Skin epidermis (tissue), 12 donors: ENCODE measurements at regions not wholly inside any gene's neighbourhood (a gene's known extent, or its start where the extent isn't known, plus 50 kb on each side); places are given as distances from the start of the nearest gene placed in this dataset.
"Not testable (repeated sequence)": the region's sequence is repeated elsewhere in the genome, so short reads cannot be mapped to it uniquely, and the experiment has no call there.

ENCODE experiments used
- H3K27ac ChIP-seq, 21 experiments: fragments of 200-600 bp; sonication (generic) in 11 of 21; one replicate each; pipeline ENCODE4 v1.5.0; 2020; ENCODE audit warnings: mild to moderate bottlenecking in 3 of 21, inconsistent platforms in 2 of 21, moderate library complexity in 2 of 21
- H3K4me3 ChIP-seq, 7 experiments: fragments of 200-600 bp; sonication (generic) in 2 of 7; one replicate each; pipeline ENCODE4 v1.5.0; 2020; ENCODE audit warnings: inconsistent platforms in 2 of 7, mild to moderate bottlenecking in 2 of 7, moderate library complexity in 1 of 7

DNA sequence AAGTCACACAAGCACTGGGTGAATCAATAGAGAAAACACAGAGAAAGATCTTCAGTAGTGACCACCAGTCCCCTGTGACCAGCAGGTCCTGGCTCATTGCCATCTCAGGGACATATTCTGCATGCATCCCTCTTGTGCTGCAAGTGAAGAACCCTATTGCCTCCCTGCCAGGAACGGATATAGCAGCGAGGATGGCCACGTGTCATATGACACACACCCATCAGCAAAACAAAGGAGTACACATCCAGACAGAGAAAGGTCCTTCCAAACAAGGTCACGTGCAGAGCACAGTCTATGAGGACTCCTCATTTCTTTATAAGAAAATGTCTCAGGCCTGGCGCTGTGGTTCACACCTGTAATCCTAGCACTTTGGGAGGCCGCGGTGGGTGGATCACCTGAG is 638.4 kb downstream of the FLRT2 start:
- no peak overlapping the region for H3K27ac ChIP-seq
- no peak overlapping the region for H3K4me3 ChIP-seq

DNA sequence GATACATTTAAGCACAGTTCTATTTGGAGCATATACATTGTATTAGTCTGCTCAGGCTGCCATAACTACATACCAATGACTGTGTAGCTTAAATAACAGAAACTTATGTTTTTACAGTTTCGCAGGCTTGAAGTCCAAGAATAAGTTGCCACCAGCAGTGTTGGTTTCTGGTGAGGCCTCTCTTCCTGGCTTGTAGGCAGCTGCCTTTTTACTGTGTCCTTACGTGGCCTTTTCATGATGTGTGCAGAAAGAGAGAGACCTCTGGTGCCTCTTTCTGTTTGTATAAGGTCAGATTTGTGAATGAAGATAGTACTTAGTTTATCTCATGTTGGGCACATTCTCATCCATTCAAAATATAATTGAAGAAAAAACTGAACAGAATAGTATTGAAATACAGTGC is 636.6 kb downstream of the FLRT2 start:
- Histone ChIP-seq H3K27ac (no peak overlapping the region), H3K4me3 (no peak overlapping the region)

- no peak overlapping the region for H3K27ac ChIP-seq
- no peak overlapping the region for H3K4me3 ChIP-seq
Observed at GRCh38 chr14:86153480-86153879, 623.5 kb downstream of the FLRT2 start.

DNA sequence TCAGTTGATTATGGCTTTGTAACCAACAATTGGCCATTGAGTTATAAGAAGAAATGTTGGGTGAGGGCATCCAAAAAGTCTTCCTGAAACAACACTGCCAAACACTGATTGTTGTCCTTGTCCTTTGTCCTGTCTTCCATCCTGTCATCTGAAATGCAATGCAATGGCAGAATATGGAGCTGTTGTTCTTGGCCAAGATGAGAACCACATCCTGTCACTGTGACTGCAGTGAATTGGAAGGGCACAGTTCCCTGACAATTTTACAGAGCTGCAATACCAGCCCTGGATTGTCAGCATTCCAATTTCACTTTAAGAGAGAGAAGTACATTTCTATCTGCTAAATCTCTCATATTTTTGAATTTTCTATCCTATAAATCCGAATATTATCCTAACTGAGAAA is 613.3 kb downstream of the FLRT2 start:
- H3K4me3 ChIP-seq = no peak overlapping the region

GRCh38 chr14:86141966-86142365 is 612.0 kb downstream of the FLRT2 start:
- Histone ChIP-seq H3K4me3 (no peak overlapping the region), H3K27ac (no peak overlapping the region)

More for the DNA sequence above, 613.3 kb downstream of the FLRT2 start:
- no peak overlapping the region for H3K27ac ChIP-seq

DNA sequence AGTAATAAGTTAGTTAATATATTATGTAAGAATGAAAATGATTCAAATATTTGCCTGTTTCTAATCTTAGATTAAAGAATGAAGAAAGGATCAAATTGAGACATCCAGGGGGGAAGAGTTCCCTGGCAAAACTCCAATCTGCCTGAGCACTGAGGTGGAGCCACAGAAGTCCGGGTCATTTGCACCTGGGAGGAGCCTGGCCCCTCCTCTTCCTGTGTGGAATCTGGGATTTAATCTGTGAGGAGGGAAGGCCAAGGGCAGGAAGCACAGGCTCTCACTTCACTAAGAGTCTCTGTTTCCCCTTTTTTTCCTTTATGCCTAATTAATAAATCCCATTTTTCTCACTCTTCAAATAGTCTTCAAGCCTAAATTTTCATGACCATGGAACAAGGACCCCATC is 599.5 kb downstream of the FLRT2 start:
- Histone ChIP-seq H3K4me3 (no peak overlapping the region), H3K27ac (no peak overlapping the region)

- Histone ChIP-seq H3K4me3 (no peak overlapping the region), H3K27ac (no peak overlapping the region)
Observed at GRCh38 chr14:86124328-86124727, 594.4 kb downstream of the FLRT2 start.

DNA sequence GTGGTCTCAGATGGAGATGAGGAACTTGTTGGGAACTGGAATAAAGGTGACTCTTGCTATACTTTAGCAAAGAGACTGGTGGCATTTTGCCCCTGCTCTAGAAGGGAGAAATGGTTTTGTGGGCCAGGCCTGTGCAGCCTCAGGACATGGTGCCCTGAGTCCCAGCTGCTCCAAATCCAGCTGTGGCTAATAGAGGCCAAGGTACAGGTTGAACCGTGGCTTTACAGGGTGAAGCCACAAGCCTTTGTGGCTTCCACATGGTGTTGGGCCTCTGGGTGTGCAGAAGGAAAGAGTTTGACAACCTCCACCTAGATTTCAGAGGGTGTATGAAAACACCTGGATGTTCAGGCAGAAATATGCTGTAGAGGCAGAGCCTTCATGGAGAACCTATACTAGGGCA is 586.0 kb downstream of the FLRT2 start:
- Histone ChIP-seq H3K27ac (no peak overlapping the region), H3K4me3 (no peak overlapping the region)

DNA sequence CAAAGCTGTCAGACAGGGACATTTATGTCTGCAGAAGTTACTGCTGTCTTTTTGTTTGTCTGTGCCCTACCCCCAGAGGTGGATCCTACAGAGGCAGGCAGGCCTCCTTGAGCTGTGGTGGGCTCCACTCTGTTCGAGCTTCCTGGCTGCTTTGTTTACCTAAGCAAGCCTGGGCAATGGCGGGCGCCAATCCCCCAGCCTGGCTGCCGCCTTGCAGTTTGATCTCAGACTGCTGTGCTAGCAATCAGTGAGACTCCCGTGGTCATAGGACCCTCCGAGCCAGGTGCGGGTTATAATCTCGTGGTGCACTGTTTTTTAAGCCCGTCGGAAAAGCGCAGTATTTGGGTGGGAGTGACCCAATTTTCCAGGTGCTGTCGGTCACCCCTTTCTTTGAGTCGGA is 580.9 kb downstream of the FLRT2 start:
- H3K4me3 ChIP-seq, H3K27ac ChIP-seq: not testable (repeated sequence)

DNA sequence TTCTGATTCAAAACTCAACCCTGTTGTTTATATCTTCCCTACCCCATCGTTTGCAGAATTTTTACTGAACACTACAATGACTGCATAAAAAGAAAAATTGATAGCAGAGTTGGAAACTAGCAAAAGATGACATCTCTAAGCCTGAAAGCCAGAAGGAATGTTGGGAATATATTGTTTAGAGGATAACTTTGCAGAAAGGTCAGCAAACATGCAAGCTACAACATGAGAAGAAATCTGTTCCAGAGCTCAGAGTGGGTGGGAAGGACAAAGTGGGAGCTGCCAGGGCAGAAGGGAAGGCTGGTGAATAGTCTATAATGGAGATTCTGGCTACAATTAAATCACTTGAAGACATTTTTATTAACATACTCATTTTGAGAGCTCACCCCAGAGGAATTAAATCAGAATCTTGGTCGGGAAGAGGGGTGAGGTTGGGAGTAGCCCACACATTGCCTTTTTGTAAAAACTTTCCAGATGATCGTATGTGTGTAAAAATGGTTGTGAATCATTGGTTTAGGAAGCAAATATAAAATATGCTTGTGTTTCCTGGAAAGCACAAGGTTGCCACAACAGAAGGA is 574.8 kb downstream of the FLRT2 start:
- no peak overlapping the region for H3K4me3 ChIP-seq
- H3K27ac ChIP-seq = no peak overlapping the region

DNA sequence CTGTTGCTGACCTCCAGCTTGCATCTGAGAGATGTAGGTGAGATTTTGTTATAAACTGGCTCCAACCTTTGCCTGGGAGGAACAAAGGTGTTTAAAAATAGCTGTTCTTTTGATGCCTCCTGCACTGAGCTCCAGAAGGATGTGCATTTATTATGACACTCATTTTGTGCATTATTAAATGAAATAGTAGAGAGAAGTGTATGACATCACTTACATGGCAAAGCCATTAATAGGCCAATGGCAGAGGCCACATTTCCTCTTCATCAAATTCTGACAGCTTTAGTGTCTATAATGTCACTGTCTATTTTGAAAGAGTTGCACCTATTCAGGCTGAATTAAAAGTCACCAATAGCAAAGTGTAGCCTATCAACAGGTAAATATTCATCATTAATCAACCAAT is 564.6 kb downstream of the FLRT2 start:
- H3K4me3 ChIP-seq = no peak overlapping the region
- H3K27ac ChIP-seq = no peak overlapping the region

GRCh38 chr14:86091811-86092210 is 561.9 kb downstream of the FLRT2 start:
- Histone ChIP-seq H3K4me3 (no peak overlapping the region), H3K27ac (no peak overlapping the region)

DNA sequence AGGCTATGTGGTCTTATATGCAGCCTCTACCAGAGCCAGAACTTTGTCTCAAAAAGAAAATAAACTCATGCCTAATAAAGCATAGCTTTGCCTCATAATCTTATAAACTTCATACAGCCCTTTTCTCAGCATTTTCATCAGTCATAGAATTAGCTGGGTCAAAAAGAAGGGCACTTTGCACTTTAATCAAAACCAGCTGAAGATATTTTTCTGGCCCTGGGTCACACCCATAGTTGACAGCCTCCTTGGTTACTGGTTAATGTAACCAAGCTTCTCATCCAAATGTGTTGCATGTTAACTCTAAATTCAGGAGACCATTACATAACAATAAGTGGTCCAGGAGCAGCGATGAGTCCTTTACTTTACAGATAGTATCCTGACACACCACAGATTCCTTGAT is 558.2 kb downstream of the FLRT2 start:
- H3K27ac ChIP-seq = no peak overlapping the region
- H3K4me3 ChIP-seq = no peak overlapping the region

DNA sequence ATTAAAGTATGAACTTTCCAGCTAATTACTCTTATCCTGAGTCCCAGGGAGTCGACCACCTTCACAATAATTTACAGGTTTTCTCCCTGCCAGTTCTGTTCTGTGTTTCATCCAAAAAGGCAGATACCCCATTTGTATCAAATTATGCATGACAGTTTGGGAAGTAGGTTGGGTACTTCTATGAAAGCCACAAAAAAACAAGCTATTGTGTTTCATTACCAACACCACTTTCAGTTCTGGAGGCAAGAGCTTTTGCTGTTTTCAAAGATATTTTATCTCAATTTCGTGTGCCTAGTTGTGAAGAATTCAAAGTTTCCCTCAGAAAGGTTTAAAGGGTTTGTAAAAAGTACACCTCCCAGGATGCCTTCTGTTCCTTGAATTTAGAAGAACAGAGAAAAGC is 557.4 kb downstream of the FLRT2 start:
- Histone ChIP-seq H3K27ac (no peak overlapping the region), H3K4me3 (no peak overlapping the region)

- no peak overlapping the region for H3K27ac ChIP-seq
- H3K4me3 ChIP-seq = no peak overlapping the region
Observed at GRCh38 chr14:86086962-86087361, 557.0 kb downstream of the FLRT2 start.

- H3K27ac ChIP-seq = no peak overlapping the region
- no peak overlapping the region for H3K4me3 ChIP-seq
Observed at GRCh38 chr14:86084097-86084496, 554.2 kb downstream of the FLRT2 start.

GRCh38 chr14:86083616-86084015 is 553.7 kb downstream of the FLRT2 start:
- H3K4me3 ChIP-seq = no peak overlapping the region
- H3K27ac ChIP-seq = no peak overlapping the region

- Histone ChIP-seq H3K27ac (no peak overlapping the region), H3K4me3 (no peak overlapping the region)
Observed at GRCh38 chr14:86072116-86072894, 542.4 kb downstream of the FLRT2 start.

- Histone ChIP-seq H3K27ac (no peak overlapping the region), H3K4me3 (no peak overlapping the region)
Observed at GRCh38 chr14:86066651-86067050, 536.7 kb downstream of the FLRT2 start.

DNA sequence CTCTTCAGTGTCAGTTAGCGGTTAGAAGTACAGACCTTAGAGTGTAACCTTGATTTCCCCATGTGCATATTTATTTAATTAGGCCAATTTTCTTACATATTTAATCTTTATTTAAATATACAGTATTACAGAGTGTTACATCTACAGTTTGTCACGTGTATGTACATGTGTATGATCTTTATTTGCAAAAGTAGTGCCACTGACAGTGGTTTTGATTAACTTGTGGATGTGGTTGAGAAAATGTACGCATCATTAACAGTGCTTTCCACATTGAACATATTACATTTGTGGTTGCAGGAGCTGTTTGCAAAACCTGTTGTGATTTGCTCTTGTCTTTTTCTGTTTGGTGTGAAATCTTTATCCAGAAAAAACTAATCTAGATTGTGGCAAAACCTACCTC is 535.5 kb downstream of the FLRT2 start:
- Histone ChIP-seq H3K27ac (no peak overlapping the region), H3K4me3 (no peak overlapping the region)

- not testable (repeated sequence) for H3K27ac ChIP-seq, H3K4me3 ChIP-seq
Observed at GRCh38 chr14:86064595-86064994, 534.7 kb downstream of the FLRT2 start.
